NCI-H2029 (cell line): ENCODE measurements at regions not wholly inside any gene's neighbourhood (a gene's known extent, or its start where the extent isn't known, plus 50 kb on each side); places are given as distances from the start of the nearest gene placed in this dataset.

Experiments
- DNase-seq: peaks from one replicate; lab custom pipeline; 2025; lab: John Stamatoyannopoulos, UW

GRCh38 chr1:235027076-235027861, 101.4 kb downstream of the TOMM20 start:
- no peak for DNase-seq

- no peak for DNase-seq
Observed at GRCh38 chr1:235025422-235025984, 103.1 kb downstream of the TOMM20 start.

GRCh38 chr1:235024711-235025421, 103.8 kb downstream of the TOMM20 start:
- no peak for DNase-seq

- DNase-seq: no peak
Observed at GRCh38 chr1:235023711-235024439, 104.8 kb downstream of the TOMM20 start.

- no peak for DNase-seq
Observed at GRCh38 chr1:235022981-235023710, 105.5 kb downstream of the TOMM20 start.

GRCh38 chr1:235022341-235022980, 106.2 kb downstream of the TOMM20 start:
- DNase-seq: no peak

GRCh38 chr1:235021815-235022214, 106.8 kb downstream of the TOMM20 start:
- DNase-seq: no peak

- no peak for DNase-seq
Observed at GRCh38 chr1:235021321-235021720, 107.3 kb downstream of the TOMM20 start.

- DNase-seq: no peak
Observed at GRCh38 chr1:235019961-235020360, 108.7 kb downstream of the TOMM20 start.

- DNase-seq: no peak
Observed at GRCh38 chr1:235019471-235019870, 109.2 kb downstream of the TOMM20 start.

- no peak for DNase-seq
Observed at GRCh38 chr1:235018720-235019444, 109.8 kb downstream of the TOMM20 start.

- no peak for DNase-seq
Observed at GRCh38 chr1:235018161-235018560, 110.5 kb downstream of the TOMM20 start.

GRCh38 chr1:235017719-235018118, 110.9 kb downstream of the TOMM20 start:
- DNase-seq: no peak

- no peak for DNase-seq
Observed at GRCh38 chr1:235017191-235017590, 111.4 kb downstream of the TOMM20 start.

- DNase-seq: no peak
Observed at GRCh38 chr1:235015291-235015985, 113.2 kb downstream of the TOMM20 start.

GRCh38 chr1:235014756-235015155, 113.9 kb downstream of the TOMM20 start:
- no peak for DNase-seq

- DNase-seq: no peak
Observed at GRCh38 chr1:235013512-235013911, 115.1 kb downstream of the TOMM20 start.

- no peak for DNase-seq
Observed at GRCh38 chr1:235012436-235013210, 116.0 kb downstream of the TOMM20 start.
